SU-DHL-6 (cell line): ENCODE measurements at regions not wholly inside any gene's neighbourhood (a gene's known extent, or its start where the extent isn't known, plus 50 kb on each side); places are given as distances from the start of the nearest gene placed in this dataset.

Experiments used
- H2AFZ ChIP-seq: fragments of 200-600 bp; sonication (generic); 2 replicates; pipeline ENCODE4 v1.6.1; 2014; ENCODE audit warnings: low read depth, mild to moderate bottlenecking, moderate library complexity, mixed read lengths, antibody characterized with exemption, low read length; ENCODE audit not compliant: severe bottlenecking
- H3F3A ChIP-seq: fragments of 200-600 bp; shearing (Covaris generic); 2 replicates; pipeline ENCODE4 v1.6.0; 2016; ENCODE audit warnings: antibody characterized with exemption, mild to moderate bottlenecking; ENCODE audit not compliant: insufficient read depth
- H3K27ac ChIP-seq: fragments of 200-600 bp; sonication (generic); 2 replicates; pipeline ENCODE4 v1.5.1; 2016; ENCODE audit warnings: low read depth, mild to moderate bottlenecking, low read length, moderate library complexity, mixed read lengths
- H3K27me3 ChIP-seq: fragments of 200-600 bp; sonication (generic), shearing (Covaris generic); 2 replicates; pipeline ENCODE4 v1.6.0; 2014; ENCODE audit warnings: mild to moderate bottlenecking, low read length
- H3K36me3 ChIP-seq: fragments of 200-600 bp; sonication (generic); 2 replicates; pipeline ENCODE4 v1.6.1; 2014; ENCODE audit warnings: mild to moderate bottlenecking, low read length, mixed read lengths
- H3K4me2 ChIP-seq: fragments of 300-600, 200-600 bp; shearing (Covaris generic), sonication (generic); 2 replicates; pipeline ENCODE4 v1.6.0; 2014; ENCODE audit warnings: low read length, low read depth, mild to moderate bottlenecking; ENCODE audit not compliant: poor library complexity, severe bottlenecking
- H3K4me3 ChIP-seq: fragments of 200-600 bp; sonication (generic); 2 replicates; pipeline ENCODE4 v1.5.1; 2014; ENCODE audit warnings: antibody characterized with exemption, low read length, mild to moderate bottlenecking, mixed read lengths; ENCODE audit not compliant: insufficient read depth, poor library complexity, severe bottlenecking
- H3K79me2 ChIP-seq: fragments of 200-600 bp; sonication (generic); 2 replicates; pipeline ENCODE4 v1.6.1; 2014; ENCODE audit warnings: mild to moderate bottlenecking, low read length, moderate library complexity; ENCODE audit not compliant: insufficient read depth
- H3K9ac ChIP-seq: fragments of 200-600 bp; sonication (generic); 2 replicates; pipeline ENCODE4 v1.7.0; 2014; ENCODE audit warnings: mild to moderate bottlenecking, low read length
- H3K9me2 ChIP-seq: fragments of 200-600 bp; sonication (generic); replicated peaks from 2 replicates; pipeline ENCODE4 v1.6.1; 2014; ENCODE audit warnings: low read length; ENCODE audit not compliant: insufficient read depth
- H3K9me3 ChIP-seq: fragments of 200-600 bp; sonication (generic); 2 replicates; pipeline ENCODE4 v1.6.1; 2014; ENCODE audit warnings: low read length, mixed read lengths; ENCODE audit not compliant: insufficient read depth
- H4K20me1 ChIP-seq: fragments of 200-600 bp; sonication (generic); 2 replicates; pipeline ENCODE4 v1.6.1; 2014; ENCODE audit warnings: low read depth, mild to moderate bottlenecking, antibody characterized with exemption, low read length, moderate library complexity, mixed read lengths
- EZH2phosphoT487 ChIP-seq: fragments of 200-600 bp; sonication (generic), shearing (Covaris generic); conservative IDR thresholded peaks from 2 replicates; pipeline ENCODE4 v1.6.1; 2018; ENCODE audit warnings: mild to moderate bottlenecking, antibody characterized with exemption, low read length, moderate library complexity, mixed read lengths
- TF ChIP-seq, protein P1 (sequence below): fragments of 200-600 bp; sonication (generic); IDR thresholded peaks from one replicate; pipeline ENCODE4 v1.5.1; 2017; ENCODE audit warnings: antibody characterized with exemption, mild to moderate bottlenecking, low read length, moderate library complexity; ENCODE audit not compliant: insufficient read depth, poor library complexity, severe bottlenecking

GRCh38 chr11:123362186-123362585 is 67.9 kb upstream of the GRAMD1B start:
- Histone ChIP-seq H3K27me3 (no peaks in the 10 kb centered on the region), H3K9ac (no peak overlapping the region), H3K9me2 (no peaks in the 10 kb centered on the region), H3K9me3 (no peaks in the 10 kb centered on the region), H3F3A (no peaks in the 10 kb centered on the region), H2AFZ (no peak overlapping the region), H3K27ac (no peak overlapping the region), H3K4me2 (no peak overlapping the region), H3K4me3 (no peak overlapping the region), H4K20me1 (no peaks in the 10 kb centered on the region), H3K36me3 (no peaks in the 10 kb centered on the region), H3K79me2 (no peaks in the 10 kb centered on the region)
- TF ChIP-seq, protein P1, sequence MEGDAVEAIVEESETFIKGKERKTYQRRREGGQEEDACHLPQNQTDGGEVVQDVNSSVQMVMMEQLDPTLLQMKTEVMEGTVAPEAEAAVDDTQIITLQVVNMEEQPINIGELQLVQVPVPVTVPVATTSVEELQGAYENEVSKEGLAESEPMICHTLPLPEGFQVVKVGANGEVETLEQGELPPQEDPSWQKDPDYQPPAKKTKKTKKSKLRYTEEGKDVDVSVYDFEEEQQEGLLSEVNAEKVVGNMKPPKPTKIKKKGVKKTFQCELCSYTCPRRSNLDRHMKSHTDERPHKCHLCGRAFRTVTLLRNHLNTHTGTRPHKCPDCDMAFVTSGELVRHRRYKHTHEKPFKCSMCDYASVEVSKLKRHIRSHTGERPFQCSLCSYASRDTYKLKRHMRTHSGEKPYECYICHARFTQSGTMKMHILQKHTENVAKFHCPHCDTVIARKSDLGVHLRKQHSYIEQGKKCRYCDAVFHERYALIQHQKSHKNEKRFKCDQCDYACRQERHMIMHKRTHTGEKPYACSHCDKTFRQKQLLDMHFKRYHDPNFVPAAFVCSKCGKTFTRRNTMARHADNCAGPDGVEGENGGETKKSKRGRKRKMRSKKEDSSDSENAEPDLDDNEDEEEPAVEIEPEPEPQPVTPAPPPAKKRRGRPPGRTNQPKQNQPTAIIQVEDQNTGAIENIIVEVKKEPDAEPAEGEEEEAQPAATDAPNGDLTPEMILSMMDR = no peak
- no peak for TF ChIP-seq EZH2phosphoT487

DNA sequence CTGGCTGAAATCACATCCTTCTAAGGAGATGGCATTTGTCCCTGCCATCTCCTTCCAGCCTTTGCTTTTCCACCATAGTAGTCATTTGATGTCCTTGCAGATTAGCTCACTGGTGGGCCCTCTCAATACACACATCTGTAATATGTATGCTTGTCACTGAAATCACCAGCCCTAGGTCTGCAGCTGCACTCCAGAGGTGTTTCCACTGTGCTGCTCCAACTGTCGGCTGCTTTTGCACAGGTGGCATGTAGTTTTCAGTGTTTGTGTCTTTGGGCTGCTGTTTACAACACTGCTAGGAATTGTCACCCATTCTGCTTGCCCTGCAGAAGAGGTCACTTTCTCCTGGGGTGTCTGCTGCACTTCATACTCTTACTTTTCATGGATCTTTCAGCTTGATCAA is 69.0 kb upstream of the GRAMD1B start:
- Histone ChIP-seq H3K27ac (no peak overlapping the region), H3K9ac (no peak overlapping the region), H3K4me2 (no peak overlapping the region), H3K9me3 (no peaks in the 10 kb centered on the region), H4K20me1 (no peaks in the 10 kb centered on the region), H3K9me2 (no peaks in the 10 kb centered on the region), H3K79me2 (no peaks in the 10 kb centered on the region), H3K4me3 (no peak overlapping the region), H3K36me3 (no peaks in the 10 kb centered on the region), H2AFZ (no peak overlapping the region), H3F3A (no peaks in the 10 kb centered on the region), H3K27me3 (no peaks in the 10 kb centered on the region)
- no peak for TF ChIP-seq EZH2phosphoT487
- TF ChIP-seq, protein P1 = no peak

DNA sequence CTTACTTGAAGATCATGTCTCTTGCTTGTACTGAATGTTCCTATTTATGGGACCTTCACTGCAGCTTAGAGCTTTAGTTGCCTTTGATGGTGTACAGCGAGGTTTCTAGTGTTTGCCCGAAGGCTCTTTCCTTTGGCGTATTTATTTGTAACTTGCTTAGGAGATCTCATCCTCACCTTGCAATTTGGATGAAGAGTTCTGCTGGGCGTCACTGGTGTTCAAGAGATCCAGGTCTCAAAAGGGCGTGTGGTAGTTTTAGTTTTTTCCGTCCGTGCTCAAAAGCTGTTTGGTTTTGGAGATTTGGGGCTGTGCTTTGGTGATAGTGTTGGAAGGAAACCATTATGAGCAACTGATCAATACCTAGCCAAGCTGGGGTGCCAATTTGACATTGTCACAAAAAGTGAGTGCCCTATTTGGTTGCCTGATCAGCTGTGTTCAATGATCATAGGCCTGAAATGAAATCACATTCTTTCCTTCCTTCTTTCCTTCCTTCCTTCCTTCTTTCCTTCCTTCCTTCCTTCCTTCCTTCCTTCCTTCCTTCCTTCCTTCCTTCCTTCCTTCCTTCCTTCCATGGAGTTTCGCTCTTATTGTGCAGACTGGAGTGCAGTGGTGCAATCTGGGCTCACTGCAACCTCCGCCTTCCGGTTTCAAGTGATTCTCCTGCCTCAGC is 69.7 kb upstream of the GRAMD1B start:
- Histone ChIP-seq H3K9me2 (no peaks in the 10 kb centered on the region), H3K4me3 (no peak overlapping the region), H2AFZ (no peak overlapping the region), H4K20me1 (no peaks in the 10 kb centered on the region), H3F3A (no peaks in the 10 kb centered on the region), H3K27me3 (no peaks in the 10 kb centered on the region), H3K4me2 (no peak overlapping the region), H3K36me3 (no peaks in the 10 kb centered on the region), H3K9me3 (no peaks in the 10 kb centered on the region), H3K27ac (no peak overlapping the region), H3K79me2 (no peaks in the 10 kb centered on the region), H3K9ac (no peak overlapping the region)
- no peak for TF ChIP-seq EZH2phosphoT487
- TF ChIP-seq, protein P1 = no peak
